HepG2 (cell line): ENCODE measurements at regions not wholly inside any gene's neighbourhood (a gene's known extent, or its start where the extent isn't known, plus 50 kb on each side); places are given as distances from the start of the nearest gene placed in this dataset.

ENCODE experiments used
- BHLHE40 ChIP-seq: IDR thresholded peaks from 2 replicates; pipeline ENCODE4 v1.6.1; 2011; ENCODE audit warnings: low read length, improper control_type of control experiment
- CHD2 ChIP-seq: IDR thresholded peaks from 2 replicates; pipeline ENCODE4 v1.6.1; 2011; ENCODE audit warnings: low read depth, low read length, improper control_type of control experiment
- CTCF ChIP-seq: sonication (generic); formaldehyde crosslinking; IDR thresholded peaks from 2 replicates; pipeline ENCODE4 v1.5.0; 2020; ENCODE audit warnings: mild to moderate bottlenecking, missing genetic modification reagents, moderate library complexity
- ETV5 ChIP-seq: IDR thresholded peaks from 2 replicates; pipeline ENCODE4 v1.6.1; 2018; ENCODE audit warnings: missing biosample characterization, missing genetic modification reagents, inconsistent platforms, borderline replicate concordance
- JUNB ChIP-seq: sonication (generic); formaldehyde crosslinking; IDR thresholded peaks from 2 replicates; pipeline ENCODE4 v1.8.0; 2022; ENCODE audit warnings: missing genetic modification reagents, mild to moderate bottlenecking, borderline replicate concordance
- REST ChIP-seq, 2 experiments: IDR thresholded peaks; 2 replicates each; pipeline ENCODE4 v1.6.1; 2011 to 2012; ENCODE audit warnings: low read length in 2 of 2, borderline replicate concordance in 1 of 2, low read depth in 1 of 2, mild to moderate bottlenecking in 1 of 2, moderate library complexity in 1 of 2
- ZBTB4 ChIP-seq: sonication (generic); formaldehyde crosslinking; IDR thresholded peaks from 2 replicates; pipeline ENCODE4 v1.4.0; 2020; ENCODE audit warnings: missing genetic modification reagents, mild to moderate bottlenecking, borderline replicate concordance
- ZNF704 ChIP-seq: sonication (generic); formaldehyde crosslinking; IDR thresholded peaks from 2 replicates; pipeline ENCODE4 v1.8.1; 2023; ENCODE audit warnings: mild to moderate bottlenecking, inconsistent platforms, moderate library complexity, missing genetic modification reagents, borderline replicate concordance

GRCh38 chr13:83423381-83423780 is 458.9 kb downstream of the SLITRK1 start:
- TF ChIP-seq CHD2 (no peak), REST (IDR thresholded peaks at IDR 0.05; ENCODE audit: borderline replicate concordance in 1 of 2, low read depth in 1 of 2, low read length in 2 of 2) (no peak), CTCF (no peak), BHLHE40 (no peak), ETV5 (CRISPR knock-in tag) (no peak), ZBTB4 (no peak), ZNF704 (CRISPR knock-in tag) (no peak), JUNB (CRISPR knock-in tag) (no peak)
